Muscle of back (tissue), 3 donors: ENCODE measurements at regions not wholly inside any gene's neighbourhood (a gene's known extent, or its start where the extent isn't known, plus 50 kb on each side); places are given as distances from the start of the nearest gene placed in this dataset.

Experiments
- DNase-seq, 3 donors: peaks; one replicate each; pipeline versions ENCODE4 v3.0.0 to v3.0.0-alpha.2; 2013

DNA sequence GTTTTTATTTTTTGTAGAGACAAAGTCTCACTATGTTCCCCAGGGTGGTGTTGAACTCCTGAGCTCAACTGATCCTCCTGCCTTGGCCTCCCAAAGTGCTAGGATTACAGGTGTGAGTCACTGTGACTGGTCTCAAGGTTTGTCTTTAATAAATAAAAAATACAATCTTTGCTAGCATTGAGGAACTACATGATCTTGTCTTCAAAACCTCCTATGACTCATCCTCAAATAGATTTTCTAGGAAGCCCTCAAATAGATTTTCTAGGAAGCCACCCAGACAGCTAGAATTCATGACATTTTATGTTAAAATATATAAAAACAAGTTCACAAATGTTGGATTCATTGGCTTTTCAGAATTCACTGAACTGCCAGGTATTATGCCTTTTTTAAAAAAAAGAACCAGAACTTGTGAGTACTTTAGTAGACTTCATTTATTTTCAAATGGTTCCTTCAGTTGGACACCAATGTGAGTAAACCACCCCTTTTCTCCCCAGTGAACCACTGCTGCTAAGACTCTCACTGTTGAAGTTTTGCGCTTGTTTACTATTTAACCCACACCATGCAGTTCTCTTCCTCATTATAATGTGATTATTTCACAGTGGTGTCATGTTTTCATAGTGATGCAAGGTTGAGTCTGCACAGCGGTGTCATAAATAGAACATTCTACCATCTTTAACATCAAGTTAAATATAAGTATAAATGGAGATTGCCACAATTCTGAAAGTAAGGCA, 303.9 kb downstream of the CASP12 start:
- no peak for DNase-seq

DNA sequence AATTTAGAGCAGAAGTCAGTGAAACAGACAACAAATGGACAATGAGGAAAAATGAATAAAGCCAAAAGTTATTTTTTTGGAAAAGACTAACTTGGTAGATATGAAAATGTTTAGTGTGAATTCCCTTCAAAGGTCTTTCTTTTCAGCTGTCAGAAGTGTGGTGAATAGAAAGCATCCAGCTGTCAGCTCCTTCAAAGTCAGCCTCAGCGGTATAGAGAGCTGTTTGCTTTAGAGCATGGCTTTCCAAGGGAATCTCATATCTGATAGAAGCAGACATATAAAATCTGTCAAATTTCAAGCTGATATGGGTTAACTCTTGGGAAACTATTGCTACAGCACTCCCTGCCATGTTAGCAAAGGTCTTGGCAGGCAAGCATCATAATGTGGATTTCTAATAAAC, 309.3 kb downstream of the CASP12 start:
- DNase-seq = no peak

DNA sequence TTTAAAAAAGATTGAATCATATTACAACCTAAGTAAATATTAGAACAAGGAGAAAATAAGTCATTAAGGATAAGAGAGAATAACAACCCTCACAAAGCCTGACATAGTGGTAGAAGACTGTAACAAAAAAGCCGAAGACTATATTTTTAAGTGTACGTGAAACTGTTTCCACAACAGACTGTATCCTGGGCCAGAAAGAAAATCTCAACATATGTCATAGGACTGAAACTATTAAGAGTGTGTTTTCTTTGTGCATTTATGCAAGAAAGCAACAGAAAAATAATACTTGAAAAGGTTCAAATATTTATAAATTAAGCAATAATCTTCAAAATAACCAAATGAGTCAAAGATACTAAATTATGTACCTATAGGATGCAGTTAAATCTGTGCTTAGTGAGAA, 309.8 kb downstream of the CASP12 start:
- peak in 1 of 3 donors; percentile 11 for DNase-seq

DNA sequence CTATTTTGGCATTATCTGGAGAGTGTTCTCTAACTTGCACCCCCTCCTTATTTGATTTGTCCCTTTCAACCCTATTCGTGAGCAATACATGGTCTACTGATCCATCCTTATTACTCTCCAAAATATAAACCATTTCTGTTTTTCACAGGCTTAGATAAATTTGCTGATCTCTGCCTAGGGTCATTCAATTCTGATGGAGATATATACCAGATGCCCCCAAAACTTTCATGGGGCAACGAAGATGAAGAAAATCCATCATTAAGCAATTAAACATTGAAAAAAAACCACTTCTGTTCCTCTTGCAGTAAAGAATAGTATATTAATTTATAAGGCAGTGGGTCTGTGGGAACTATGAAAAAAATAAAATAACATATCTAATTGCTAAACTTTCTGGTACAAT, 313.4 kb downstream of the CASP12 start:
- DNase-seq = no peak

DNA sequence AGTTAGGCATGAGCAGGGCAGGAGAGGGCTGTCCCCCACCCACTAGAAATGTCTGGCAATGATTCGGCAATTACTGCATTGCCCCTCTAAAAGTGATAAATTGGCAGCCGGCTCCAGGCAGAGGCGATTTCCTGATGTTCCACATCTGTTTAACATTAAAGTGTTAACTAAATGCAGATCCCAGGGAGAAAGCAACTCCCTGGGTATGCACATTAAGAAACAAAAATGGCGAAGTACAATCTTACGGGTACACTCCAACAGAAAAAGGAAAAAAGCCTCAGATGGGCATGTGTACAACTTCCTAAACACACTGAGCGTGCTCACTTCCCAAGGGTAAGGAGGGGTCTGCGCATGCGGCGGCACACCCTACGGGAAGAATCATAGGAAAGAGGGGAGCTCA, 314.4 kb downstream of the CASP12 start:
- peak in 1 of 3 donors; percentile 14 for DNase-seq

DNA sequence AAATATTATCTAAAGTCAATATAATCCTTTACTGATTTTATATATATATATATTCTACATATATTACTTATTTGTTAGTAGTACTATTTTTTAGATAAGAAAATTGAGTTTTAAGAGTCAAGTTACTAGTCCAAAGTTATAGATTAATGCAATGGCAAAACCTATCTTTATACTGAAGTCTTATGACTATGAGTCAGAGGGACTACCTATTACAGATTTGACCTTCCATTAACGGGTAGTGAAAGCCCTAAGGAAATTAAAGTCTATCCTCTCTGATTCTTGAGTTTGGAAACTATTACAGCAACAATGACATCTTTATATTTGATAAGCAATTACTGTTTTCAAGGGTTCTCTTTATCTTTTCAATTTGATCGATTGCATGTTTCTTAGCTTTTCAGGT, 315.8 kb downstream of the CASP12 start:
- no peak for DNase-seq

DNA sequence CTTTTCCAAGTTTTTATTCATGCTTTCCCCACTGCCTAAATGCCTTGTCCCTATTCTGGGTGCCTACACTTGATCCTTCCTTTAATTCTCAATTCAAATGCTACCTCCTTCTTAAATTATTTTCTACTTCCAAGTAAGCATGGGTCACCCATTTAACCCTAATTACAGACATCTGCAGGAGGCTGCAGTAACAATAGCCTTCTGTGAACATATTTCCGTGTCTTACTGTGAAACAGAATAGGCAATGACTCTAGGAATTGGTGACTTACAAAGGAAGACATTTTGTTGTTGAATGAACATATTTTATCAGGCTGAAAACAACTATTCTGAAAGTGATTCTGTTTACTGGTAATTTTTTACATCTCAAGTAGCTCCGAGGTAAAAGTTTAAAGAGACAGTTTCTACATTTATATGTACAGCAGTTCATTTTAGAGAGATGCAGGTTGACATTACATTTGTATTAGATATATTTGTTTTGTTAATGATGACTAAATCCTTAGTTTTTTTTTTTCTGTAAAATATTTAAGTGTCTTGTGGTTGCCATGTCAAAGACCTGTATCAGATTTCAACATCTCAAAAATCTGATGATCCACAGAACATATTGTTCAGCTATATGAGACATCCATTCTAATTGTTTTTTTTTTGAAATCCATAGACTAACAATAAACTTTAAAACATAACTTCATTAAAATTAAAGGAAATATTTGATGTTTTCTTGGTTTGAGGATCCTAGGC, 316.8 kb downstream of the CASP12 start:
- DNase-seq = no peak

DNA sequence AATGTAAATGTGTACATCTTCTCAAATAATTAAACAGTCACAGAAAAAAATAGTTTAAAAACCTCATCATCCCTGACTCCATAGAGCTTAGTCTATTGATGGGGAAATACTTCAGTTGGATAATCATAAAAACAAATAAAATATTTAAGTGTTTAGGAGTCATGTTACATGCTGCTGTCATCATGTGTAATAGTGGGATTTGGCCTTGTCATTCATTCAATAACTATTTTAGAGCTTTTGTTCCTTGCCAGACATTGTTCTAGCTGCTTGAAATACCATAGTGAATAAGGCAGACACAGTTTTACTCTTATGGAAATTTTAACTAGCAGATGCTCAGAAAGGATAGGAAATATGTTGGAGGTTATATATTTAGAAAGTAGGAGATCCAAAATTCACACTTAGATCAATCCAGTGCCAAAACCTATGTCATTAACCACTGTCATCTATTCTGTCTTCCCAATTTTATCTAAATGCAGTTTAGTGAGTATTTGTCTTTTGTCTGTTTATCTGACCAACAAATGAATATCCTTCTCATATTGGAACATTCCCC, 324.7 kb downstream of the CASP12 start:
- peak in 2 of 3 donors; percentile 27 to 49 for DNase-seq

DNA sequence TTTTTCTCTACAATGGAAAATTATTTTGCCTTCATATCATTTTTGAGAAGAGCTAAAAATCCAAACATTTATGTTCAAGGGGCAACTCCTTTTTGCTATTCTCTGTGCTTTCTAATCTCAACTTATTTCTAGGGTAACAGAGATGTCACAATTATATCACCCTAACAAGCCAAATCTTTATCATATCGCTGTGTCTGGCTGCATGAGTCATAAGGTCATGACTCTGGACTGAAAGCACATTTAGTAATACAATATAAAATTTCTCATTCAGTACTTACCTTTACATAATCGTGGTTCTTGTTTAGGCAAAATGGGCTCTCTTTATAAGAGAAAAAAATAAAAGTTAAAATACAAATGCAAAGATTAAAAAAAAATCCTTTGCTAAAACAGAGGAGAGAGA, 326.0 kb downstream of the CASP12 start:
- no peak for DNase-seq

DNA sequence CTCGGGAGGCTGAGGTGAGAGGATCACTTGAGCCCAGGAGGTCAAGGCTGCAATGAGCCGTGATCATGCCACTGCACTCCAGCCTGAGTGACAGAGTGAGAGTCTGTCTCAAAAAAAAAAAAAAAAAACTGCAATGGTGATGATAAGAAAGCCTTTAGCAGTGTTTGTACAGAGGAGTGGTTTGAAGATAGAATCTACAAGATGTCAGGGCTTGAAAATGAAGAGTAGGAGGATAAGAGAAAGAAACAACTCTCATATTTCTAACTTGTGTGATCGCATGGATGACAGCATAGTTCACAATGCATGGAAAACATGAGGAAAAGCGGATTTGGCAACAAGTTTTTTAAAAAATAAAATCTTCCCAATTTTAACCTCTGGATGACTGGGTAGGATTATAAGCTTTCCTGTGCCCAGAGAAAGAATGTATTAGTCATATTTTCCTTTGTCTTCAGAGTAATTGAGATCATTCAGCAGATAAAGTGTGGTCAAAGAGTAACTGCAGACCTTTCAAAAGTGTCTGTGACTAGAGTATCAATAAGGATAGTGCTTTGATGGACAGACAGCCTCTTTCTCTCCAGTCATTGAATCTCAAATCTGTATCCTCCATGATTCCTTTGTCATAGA, 328.1 kb downstream of the CASP12 start:
- no peak for DNase-seq

DNA sequence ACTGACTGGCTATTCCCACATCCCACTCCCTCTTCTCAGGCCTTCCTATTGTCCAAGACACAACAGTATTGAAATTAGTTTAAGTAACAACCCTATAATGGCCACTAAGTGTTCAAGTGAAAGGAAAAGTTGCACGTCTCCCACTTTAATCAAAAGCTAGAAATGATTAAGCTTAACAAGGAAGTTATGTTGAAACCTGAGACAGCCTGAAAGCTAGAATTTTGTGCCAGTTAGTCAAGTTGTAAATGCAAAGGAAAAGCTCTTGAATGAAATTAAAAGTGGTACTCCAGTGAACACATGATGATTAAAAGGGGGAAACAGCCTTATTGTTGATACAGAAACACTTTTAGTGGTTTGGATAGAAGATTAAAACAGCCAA, 332.7 kb downstream of the CASP12 start:
- no peak for DNase-seq

DNA sequence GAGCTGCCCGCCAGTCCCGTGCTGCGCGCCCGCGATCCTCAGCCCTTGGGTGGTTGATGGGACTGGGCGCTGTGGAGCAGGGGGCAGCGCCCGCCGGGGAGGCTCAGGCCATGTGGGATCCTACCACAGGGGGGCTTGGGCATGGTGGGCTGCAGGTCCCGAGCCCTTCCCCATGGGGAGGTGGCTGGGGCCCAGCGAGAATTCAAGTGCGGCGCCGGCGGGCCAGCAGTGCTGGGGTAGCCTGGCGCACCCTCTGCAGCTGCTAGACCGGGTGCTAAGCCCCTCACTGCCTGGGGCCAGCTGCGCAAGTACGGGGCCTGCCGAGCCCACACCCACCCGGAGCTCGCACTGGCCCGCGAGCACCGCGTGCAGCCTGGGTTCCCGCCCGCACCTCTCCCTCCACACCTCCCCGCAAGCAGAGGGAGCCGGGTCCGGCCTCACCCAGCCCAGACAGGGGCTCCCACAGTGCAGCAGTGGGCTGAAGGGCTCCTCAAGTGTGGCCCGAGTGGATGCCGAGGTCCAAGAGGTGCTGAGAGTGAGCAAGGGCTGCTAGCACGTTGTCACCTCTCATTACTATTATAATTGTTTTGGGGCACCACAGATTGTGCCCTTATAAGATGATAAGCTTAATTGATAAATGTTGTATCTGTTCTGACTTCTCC, 333.2 kb downstream of the CASP12 start:
- no peak for DNase-seq

DNA sequence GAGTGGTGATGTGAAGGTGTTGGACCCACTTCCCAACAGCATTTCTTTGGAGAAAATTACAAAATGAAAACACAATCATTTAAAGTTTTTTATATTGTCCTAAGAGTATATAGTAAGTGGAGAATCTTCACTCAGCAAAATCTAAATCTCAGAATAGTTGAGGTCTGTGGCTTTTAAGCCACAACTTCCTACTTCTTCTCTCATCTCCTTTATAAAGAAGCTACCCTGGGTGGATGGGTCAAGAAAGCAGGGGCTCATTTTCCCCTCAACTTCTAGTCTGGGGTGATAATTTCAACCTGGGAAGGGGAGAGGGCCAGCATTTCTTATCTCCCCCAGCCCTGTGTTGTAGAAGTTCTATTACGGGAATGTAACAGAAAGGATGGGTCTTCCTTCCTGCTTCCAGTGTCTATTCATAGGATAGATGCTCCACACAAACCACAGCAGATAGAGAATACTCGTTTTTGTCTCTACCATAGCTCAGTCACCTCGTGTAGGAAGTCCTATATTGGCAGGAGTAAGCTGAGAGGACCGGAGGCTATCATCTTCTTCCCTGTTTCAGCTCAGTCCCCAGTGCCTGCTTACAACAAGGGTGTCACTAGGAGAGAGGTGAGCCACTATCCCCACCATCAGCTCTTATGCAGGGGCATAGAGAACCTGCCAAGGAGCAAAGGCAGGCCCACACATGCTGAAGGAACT, 341.5 kb downstream of the CASP12 start:
- DNase-seq = no peak

DNA sequence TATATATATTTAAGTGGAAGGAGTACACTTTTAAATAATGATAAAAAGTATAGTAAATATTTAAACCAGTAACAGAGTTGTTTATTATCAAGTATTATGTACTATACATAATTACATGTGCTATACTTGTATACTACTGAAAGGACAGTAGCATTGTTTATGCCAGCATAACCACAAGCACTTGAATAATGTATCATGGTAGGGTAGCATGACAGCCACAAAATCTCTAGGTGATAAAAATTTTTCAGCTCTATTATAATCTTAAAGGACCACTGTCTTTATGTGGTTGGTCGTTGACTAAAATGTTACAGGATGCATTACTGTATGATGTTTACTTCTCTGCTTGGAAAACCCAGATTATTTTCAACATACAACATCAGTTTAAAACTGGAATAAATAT, 349.2 kb downstream of the CASP12 start:
- DNase-seq = no peak

DNA sequence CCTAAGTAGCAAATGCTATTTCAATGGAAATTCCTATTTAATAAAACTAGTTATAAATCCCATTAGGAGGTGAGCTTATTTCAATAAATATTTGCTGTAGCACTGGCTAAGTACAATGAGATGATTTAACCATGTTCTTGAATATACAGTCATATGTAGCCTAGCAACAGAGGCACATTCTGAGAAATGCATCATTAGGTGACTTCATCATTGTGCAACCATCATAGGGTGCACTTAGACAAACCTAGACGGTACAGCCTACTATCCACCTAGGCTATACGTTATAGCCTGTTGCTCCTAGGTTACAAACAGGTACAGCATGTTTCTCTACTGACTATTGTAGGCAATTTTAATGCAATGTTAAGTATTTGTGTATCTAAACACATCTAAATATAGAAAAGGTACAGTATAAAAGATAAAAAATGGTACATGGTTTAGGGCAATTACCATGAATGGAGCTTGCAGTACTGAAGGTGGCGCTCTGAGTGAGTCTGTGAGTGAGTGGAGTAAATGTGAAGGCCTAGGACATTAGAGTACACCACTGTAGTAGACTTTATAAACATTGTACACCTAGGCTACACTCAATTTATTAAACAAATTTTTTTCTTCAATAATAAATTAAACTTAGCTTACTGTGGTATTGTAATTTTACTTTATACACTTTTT, 350.1 kb downstream of the CASP12 start:
- DNase-seq = no peak

DNA sequence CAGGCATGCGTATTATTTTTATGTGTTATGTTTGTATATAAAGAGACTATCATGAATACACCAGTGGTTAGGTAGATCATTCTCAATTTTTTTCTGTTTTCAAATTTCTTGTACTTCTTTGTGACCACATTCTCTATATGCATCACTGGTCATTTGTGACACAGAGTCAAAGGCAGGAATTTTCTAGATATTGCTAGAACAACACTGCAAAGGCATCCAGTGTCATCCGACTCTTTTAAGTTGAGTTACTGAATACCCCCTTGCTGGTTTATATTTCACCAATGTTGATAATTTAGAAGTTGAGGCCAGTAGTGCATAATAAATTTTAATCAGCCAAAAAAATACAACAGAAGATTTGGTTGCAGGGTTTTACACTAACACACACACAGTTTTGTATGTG, 351.8 kb downstream of the CASP12 start:
- no peak for DNase-seq

DNA sequence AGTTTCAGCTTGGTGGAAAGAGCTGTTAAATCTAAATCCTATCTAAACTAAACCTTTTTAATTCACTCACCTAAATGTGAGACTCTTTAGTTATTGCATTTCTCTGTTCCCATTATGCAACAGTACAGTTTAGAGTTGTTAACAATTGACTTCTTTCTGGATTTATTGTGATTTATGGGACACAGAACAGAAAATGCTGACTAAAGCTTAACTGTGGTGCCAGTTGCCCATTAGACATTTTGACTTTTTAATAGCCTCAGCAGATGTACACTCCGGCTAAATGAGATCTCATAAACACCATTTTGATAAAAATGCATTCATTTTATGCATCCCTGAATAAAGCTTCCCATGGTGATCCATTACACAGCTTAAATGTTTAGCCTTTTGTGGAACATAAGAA, 356.6 kb downstream of the CASP12 start:
- no peak for DNase-seq

DNA sequence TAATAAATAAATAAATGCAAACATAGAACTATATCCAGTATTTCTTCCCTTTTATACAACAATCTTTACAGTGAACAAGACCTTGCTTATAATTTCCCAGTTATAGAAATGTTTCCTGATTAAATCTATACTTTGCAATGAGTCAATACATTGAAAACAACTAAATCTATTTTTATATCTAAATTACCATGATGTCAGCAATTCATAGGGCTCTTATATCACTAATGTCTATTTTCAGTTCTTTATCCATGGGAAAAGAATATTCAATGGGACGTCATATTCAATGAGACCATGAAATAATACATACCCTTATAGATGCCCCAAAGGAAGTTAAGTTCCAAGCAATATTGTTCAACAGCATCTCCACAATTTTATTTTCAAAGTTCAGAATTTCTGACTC, 359.9 kb downstream of the CASP12 start:
- no peak for DNase-seq

DNA sequence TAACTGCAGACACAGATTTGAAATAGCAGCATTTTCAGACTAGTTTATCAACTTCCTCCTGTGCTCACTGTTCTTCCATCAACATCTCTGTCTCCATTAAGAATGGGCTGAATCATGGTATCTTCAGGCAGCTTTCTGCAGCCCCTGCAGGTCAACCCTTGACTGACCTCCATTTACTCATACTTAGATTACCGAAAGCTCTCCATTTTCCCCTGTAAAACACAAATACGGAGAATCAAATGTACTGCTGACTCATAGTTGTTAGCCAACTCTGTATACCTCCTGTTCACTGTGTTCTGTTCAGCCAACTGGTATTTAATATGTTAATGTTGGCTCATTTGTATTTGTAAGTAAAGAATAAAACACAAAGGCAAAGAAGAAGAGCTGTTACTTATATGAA, 364.0 kb downstream of the CASP12 start:
- DNase-seq = no peak

DNA sequence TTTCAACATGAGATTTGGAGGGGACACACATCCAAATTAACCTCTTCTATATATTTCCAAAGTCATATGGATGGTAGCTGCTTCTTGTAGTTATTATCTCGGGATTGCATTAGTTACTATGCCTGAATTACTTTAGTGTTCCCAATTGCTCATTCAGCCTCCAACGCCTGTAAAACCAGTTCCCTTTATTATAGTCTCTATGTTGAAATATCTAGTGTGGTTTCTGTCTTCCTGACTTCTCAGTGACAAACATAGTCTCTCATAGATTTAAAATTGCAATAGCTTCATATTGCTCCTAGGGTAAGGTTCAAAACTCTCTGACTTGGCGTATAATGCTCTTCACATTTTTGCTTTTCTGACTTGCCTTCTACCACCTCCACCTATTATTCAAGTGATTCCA, 366.4 kb downstream of the CASP12 start:
- no peak for DNase-seq

DNA sequence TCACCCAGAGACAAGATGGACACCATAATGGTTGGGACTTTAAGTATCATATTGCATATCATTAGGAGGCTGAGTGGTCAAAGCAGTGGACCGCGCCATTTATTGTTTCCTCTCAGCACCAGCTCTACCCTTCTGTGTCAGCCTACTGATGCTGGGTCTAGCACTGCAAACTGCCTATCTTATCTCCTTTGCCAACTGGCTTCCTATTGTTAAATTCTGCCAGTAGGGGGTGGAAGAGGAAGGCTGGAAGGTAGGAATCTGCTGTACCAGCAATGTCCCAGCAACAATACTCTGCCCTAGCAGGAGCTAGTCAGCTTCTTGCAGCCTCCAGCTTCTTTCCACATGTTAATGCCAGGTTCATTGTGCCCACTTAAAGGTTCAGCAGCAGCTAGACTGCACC, 367.1 kb upstream of the PDGFD start:
- DNase-seq = no peak
